SKM-1 treated with dmso at 0.1 percent for 144 hours (cell line): ENCODE measurements at regions not wholly inside any gene's neighbourhood (a gene's known extent, or its start where the extent isn't known, plus 50 kb on each side); places are given as distances from the start of the nearest gene placed in this dataset.

Experiments used
- DNase-seq: peaks from one replicate; lab custom pipeline; 2025; ENCODE audit not compliant: unreplicated experiment; lab: John Stamatoyannopoulos, UW

DNA sequence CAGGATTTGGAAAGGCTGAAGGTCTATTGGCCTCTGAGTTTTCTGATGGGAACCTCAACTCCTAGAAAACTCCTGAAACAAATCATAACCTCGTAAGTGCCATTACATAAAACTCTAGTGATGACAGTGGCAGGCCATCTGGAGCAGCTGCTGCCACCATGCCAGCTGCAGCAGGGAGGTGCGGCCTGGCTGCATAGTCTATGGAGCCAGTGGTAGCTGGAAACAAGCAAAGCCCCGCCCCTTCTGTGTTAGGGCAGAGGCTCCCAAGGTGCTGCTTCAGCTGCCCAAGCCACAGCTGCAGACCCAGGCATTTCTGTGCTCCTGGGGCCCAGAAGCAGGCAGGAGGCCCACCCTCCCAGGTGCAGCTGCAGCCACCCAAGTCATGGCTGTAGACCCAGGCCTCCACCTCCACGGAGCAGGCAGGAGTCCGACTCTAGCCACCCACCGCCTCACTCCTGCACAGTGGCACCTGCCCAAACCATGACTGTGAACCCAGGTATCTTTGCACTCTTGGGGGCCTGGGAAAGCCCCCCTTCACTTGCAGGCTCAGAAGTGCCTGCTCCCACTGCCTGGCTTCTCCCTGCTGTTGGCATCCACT lies 254.1 kb upstream of the KCNJ16 start:
- no peak for DNase-seq

- DNase-seq, result no peak
Measured at GRCh38 chr17:69822314-69822875, 252.6 kb upstream of the KCNJ16 start.

- DNase-seq, result no peak
Measured at GRCh38 chr17:69828087-69828486, 246.9 kb upstream of the KCNJ16 start.

DNA sequence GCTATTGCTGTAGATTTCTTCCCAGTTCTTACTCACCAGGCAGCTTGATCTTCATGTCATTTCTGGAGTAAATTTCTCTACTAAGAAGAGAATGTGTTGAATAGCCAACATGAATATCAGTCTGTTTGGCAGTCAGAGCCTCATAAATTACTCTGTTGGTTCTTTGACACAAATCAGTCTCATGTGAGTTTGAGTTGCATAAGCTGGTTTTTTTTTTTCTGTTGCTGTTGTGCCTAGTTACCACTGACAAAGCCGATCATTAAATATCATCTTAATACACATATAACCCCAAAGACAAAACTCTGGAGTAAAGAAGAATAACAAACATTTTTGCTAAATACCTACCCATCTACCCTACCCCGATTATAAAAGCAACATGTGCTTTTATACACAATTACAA lies 240.5 kb upstream of the KCNJ16 start:
- DNase-seq, result no peak

DNA sequence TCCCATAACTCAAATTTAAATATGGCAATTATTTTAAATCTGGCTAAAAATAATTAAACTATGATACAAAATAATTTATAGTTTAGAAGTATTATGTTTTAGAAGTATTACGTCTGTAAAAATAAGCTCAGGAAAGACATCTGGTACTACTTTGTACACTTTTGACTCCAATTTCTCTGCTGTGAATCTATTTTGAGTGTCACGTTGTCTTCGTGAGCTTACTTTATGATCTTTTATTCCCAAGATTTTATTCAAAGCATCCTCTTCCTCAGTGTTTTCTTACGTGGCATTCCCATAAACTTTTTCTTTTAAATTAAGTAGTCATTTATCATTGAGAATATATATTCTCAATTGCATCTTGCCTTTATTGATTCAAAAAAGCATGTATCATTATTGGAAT lies 223.3 kb upstream of the KCNJ16 start:
- no peak for DNase-seq

DNA sequence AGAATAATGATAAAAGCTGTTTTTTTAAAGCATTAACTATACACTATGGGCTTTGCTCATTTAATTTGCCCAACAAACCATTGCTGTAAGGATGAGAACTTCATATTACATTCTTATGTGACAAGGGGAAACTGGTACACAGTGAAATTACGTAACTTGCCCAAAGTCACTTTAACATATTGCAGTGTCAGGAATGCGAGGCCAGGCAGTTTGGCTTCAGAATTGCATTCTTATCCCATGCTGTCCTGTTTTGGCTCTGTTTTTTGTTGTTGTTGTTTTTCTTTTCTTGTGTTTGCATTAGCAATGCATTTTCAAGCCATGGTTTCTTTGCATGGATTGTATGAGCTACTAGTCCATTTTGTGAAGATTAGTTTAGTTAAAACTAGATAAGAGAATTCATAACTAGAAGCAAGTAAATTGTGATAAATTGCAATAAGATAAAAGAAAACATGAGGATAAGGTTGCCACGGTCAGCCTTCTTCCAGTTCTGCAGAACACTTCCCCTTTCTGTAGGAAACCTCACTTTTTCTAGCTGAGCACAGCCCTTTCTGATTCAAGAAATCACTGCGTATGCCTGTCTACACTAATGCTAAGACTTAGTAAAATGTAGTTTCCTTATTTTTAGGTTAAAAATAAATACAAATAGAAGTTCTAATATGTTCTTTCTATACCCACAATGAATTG lies 221.3 kb upstream of the KCNJ16 start:
- peak; percentile 7 for DNase-seq

GRCh38 chr17:69854225-69854780 lies 220.7 kb upstream of the KCNJ16 start:
- no peak for DNase-seq

GRCh38 chr17:69856946-69857345 lies 218.1 kb upstream of the KCNJ16 start:
- no peak for DNase-seq

- no peak for DNase-seq
Measured at GRCh38 chr17:69857412-69857835, 217.6 kb upstream of the KCNJ16 start.

DNA sequence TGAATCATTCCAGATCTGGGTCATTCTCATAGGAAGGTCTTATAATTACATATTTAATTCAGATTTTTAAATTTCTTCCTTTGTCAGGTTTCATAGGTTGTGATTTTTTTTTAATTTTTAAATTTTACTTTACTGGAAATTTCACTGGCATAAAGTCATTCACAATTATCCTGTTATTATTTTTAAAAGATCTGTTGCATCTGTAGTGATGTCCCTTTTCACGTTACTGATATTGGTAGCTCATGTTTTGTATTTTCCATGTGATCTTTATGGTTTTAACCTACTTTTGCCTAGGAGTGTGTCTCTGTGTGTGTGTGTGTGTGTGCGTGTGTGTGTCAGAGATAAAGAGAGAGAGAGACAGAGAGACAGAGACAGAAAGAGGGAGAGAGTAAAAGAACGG lies 216.6 kb upstream of the KCNJ16 start:
- DNase-seq, result no peak

DNA sequence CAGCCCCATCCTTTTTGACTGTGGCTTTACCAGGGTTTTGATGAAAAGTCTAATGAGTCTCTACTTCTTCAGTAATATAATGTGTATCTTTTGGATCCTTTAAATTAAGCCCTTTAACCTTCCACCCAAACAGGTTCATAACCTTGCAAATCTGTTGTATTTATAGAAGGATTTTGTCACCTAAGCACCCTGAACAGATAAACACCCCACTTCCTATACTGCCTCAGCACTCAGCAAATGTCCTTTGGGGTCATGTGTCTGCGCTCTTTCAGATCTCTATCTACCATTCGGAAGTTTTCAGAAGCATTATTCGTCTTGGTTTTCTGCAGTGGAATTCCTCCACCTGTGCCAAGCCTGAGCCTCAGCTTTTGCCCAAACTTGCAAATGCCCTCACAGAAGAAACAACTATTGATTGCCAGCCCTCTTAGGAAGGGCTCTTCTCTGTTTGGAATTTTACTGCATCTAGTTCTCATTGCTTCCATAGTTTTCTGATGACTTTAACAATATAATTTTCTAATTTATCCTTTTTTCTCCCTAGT lies 214.8 kb upstream of the KCNJ16 start:
- DNase-seq, result no peak

GRCh38 chr17:69864462-69864861 lies 210.6 kb upstream of the KCNJ16 start:
- no peak for DNase-seq

GRCh38 chr17:69869667-69870066 lies 205.4 kb upstream of the KCNJ16 start:
- no peak for DNase-seq

- no peak for DNase-seq
Measured at GRCh38 chr17:69870091-69870530, 204.9 kb upstream of the KCNJ16 start.

DNA sequence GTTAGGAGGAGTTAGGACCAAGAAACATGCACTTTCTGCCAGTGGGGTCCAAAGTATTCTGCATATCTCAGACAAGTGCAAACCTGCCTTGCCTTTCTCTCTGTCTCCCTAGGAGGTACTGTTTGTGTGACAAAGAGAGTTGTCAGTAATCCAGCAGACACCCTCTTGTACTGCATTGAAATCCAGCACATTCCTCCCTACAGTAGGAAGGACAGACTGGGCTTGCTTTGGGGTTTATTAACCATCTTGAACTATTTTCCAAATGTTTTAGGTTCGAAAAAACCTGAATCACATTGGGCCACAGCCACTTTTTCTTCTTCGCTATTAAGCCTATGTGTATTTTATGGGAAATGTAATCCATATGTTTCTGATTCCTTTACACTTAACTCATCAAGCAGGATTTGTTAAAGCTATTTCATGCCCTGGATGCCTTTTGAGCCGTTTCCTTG lies 204.2 kb upstream of the KCNJ16 start:
- DNase-seq, result no peak

DNA sequence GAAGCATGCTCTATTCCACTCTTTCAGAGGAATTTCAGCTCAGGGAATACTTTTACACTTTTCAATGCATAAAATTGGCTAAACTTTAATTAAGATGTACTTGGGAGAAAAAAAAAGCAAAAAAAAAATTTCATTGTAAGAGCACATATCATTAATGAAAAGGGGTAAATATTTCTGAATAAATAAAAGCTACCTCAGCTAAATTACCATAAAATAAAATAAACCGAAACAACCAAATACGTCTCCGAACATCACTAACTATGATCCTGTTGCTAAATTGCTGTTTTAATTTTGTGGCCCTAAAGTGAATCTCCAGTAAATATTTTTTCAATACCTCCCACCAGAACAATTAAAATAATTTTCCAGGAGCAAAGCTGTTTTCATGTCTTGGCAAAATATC lies 203.7 kb upstream of the KCNJ16 start:
- no peak for DNase-seq

DNA sequence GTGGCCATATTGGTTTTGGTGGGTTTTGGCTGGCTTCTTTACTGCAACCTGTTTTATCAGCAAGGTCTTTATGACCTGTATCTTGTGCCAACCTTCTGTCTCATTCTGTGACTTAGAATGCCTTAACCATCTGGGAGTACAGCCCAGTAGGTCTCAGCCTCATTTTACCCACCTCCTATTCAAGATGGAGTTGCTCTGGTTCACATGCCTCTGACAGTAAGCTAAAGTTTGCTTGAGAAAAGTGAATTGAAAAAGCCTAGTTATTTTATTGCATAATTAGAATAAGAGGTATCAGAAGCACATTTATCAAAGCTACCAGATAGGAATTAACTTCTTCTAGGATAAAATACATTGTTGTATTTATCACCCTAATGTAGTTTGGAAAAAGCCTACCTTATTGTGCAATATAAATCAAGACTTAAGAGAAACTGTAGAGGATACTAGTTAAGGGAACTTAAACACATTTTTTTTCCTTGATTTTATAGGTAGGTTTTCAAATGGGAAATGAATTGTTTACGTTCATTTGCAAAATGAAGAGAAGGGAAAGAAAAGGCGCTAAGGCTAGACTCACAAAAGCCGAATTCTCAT lies 202.3 kb upstream of the KCNJ16 start:
- no peak for DNase-seq

DNA sequence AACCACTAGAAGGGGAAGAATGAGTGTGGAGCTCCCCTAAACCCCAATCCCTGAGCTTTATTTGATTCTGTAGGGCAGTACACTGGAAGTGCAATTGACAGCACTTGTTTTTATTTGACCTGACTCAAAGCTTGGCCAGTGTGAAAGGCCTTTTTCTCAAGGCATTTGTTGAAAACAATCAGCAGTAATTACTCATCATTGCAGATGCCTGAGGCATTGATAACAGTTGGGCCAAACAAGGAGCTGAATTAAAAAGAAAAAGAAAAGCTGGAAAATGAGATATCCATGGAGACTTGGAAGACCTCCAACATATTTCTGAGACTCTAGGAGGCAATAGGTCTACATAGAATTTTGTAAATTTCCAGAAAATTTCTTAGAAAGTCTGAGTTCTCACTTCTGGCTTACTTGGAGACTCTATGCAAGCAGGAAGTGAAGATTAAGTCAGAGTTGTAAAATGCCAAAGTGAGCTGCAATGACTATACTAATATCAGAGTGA lies 200.8 kb upstream of the KCNJ16 start:
- no peak for DNase-seq

GRCh38 chr17:69876757-69877156 lies 198.3 kb upstream of the KCNJ16 start:
- DNase-seq, result no peak

DNA sequence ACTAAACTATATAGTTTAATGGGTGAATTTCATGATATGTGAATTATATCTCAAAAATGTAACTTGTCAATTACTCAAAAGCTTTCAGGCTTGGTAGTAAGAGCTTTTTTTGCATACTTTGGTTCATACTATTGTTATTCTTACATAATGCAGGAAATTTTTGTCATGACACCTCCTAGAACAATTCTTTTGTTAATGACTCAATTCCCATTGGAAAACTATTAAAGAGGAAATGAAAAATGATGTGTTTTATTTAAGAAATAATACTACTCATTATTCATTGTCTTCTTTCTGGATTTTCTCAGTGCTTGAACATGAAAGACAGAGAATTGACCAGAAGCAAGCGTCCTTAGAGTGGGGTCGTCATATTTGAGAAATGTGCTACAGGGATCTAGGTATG lies 196.4 kb upstream of the KCNJ16 start:
- no peak for DNase-seq

DNA sequence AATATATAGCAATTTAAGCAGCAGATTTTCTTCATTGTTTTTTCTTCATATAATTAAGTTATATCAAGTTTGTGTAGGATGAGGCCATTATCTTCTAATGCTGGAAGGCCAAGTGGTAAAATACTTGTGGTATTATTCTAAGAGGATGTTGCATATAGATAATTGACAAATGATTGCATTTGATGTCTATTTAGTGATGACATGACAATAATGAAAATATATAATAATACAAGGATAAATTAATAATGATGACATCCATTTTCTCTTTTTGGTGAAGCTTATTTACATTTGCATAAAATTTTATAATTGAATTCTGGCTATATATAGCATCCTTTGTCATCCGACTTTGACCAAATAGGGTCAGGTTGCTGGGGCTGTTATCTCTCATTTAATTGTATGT lies 195.4 kb upstream of the KCNJ16 start:
- DNase-seq, result no peak
